ENCODE measurements at regions not wholly inside any gene's neighbourhood (a gene's known extent, or its start where the extent isn't known, plus 50 kb on each side); places are given as distances from the start of the nearest gene placed in this dataset.
A peak's percentile ranks its signal among the peaks of the same experiment; 100 is the strongest.
"Not testable (repeated sequence)": the region's sequence is repeated elsewhere in the genome, so short reads cannot be mapped to it uniquely, and the experiment has no call there.

DNA sequence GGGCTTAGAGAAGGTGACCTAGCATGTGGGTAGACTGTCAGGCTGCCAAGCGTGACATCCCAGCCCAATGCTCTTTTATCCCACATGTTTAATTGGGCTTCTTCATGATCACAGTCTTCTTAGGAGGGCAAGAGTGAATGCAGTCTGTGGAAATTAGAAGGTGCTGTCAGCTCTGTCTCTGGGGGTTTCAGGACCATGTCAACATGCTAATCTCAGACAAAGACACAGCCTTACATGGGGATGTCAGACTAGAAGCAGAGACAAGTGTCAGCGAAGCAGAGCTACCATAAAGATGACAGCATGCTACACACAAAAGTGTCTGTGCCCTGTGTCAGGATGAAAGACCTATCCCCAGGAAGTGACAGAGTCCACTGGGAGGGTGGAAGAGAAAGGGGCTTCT lies 120.1 kb upstream of the SLC25A36 start:
- no peak for DNase-seq

DNA sequence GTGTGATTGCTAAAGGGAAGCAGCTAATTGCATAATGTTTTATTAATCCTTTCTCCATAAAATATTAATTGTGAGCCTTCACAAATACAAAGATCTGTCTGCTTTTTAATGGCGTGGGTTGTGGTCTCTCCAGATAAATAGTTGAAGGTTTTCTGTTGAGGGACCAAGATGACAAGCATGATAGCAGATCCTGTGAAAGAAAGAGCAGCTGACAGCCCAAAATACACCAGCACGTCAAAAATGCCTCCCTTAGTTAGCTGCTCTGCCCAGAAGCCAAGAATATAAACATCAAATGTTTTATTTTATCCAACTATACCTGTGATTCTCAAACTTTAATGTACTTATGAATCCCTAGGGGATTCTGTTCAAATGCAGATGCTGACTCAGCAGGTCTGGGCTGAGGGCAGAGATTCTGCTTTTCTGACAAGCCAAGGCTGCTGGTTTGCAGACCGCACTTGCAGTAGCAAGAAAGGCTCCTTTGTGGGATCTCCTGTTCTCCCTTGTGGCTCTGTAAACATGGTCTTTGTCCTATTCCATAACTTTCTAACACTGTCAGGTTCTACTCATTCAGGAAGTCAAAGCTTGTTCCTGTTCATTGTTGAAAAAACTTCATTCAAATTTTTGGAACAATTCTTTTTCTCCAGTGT lies 119.1 kb upstream of the SLC25A36 start:
- no peak for DNase-seq

- DNase-seq: no peak
These were observed 118.5 kb upstream of the SLC25A36 start for GRCh38 chr3:140823106-140823505.

GRCh38 chr3:140827894-140828293 lies 113.7 kb upstream of the SLC25A36 start:
- no peak for DNase-seq

DNA sequence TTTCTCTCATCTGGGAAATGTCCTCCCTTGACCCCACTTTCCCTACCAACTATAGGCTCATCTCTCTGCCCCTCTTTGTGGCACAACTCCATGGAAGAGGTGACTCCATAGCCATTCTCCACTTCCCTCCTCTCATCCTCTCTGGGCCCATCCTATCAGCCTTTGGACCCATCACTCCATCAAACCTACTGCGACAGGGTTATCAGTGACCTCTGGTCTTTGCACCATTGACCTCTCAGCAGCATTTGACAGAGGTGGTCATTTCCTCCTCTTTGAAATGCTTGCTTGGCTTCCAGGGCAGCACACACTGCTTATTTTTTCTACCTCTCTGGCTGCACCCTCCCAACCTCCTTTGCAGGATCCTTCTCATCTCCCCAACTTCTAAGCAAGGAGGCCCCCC lies 113.1 kb upstream of the SLC25A36 start:
- DNase-seq: no peak

GRCh38 chr3:140829796-140830195 lies 111.8 kb upstream of the SLC25A36 start:
- DNase-seq: no peak

- no peak for DNase-seq
These were observed 111.2 kb upstream of the SLC25A36 start for GRCh38 chr3:140830391-140830790.

DNA sequence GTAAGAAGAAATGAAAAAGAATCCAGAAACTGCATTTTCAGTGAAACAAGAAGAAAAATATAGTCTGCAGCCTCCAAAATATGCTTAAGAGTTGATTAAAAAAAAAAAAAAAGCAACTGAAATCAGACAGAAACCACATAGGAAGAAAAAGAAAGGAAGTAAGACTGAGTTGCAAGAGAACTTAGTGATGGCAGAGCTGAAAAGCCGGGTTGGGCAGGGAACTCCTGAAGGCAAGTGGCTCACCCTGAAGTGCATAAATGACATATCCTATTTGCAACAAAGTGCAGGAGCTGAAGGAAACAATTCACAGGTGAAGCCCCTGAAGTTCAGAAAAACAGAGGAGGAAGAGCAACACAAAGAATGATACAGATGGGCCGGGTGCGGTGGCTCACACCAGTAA lies 108.8 kb upstream of the SLC25A36 start:
- DNase-seq: no peak

- no peak for DNase-seq
These were observed 107.2 kb upstream of the SLC25A36 start for GRCh38 chr3:140834266-140835037.

DNA sequence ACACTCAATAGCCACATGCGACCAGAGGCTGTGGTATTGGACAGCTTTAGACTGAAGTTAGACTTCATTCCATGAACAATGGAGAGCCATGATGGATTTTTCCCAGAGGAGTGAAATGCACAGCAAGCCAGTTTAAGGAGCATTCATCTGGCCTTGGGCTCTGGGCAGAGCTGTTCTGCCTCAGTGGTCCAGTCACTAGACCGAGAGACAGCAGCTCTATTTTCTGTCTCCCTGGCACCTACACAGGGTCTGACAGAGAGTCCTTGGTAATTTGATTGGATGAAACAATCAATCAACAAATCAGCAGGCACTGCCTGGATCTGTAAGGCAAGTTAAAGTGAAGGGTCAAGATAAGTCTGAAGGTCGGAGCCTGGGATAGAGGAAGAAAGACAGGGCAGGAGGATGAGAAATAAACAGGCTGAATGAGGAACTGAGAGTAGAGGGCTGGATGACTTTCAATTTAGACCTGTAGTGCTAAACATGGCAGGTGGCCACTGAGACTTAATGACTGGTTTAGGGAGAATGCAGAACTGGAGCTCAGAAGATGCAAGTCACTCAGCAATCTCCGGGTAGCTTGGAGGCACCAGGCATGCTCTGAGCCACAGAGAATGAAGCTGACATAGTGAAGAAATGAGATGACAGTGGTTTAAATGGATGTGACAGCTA lies 98.5 kb upstream of the SLC25A36 start:
- DNase-seq: no peak

DNA sequence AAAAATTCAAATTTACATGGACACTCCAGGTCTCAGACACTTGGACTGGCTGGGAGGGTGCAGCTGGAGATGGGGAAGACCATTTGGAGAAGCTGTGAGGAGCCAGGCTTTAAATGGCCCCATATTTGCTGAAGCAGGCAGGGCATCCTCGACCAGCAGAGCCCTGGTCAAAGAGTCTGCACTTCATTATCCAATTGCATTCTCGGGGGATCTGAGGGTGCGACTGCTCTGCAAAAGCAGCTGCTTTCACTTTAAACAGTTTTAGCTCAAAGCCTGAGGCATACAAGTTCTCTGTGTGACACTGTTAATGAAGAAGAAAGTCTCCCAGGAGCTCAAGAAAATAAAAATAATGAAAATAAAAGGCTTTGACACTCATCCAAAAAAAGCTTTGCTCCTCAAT lies 98.0 kb upstream of the SLC25A36 start:
- no peak for DNase-seq

- DNase-seq: no peak
These were observed 97.6 kb upstream of the SLC25A36 start for GRCh38 chr3:140844072-140844471.

GRCh38 chr3:140845882-140846281 lies 95.8 kb upstream of the SLC25A36 start:
- DNase-seq: no peak

GRCh38 chr3:140848666-140849065 lies 93.0 kb upstream of the SLC25A36 start:
- DNase-seq: no peak

GRCh38 chr3:140850210-140850955 lies 91.3 kb upstream of the SLC25A36 start:
- no peak for DNase-seq

DNA sequence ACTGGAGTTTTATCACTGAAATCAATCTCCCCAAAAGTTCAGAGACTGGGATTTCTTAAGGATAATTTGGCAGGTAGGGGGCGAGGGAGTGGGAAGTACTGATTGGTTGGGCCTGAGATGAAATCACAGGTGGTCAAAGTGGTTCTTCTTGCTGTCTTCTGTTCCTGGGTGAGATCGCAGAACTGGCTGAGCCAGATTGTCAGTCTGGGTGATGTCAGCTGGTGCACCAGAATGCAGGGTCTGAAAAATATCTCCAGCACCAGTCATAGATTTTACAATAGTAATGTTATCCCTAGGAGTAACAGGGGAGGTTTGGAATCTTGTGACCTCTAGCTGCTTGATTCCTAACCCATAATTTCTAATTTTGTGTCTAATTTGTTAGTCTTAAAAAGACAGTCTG lies 86.7 kb upstream of the SLC25A36 start:
- DNase-seq: no peak

GRCh38 chr3:140856905-140857304 lies 84.7 kb upstream of the SLC25A36 start:
- DNase-seq: no peak

DNA sequence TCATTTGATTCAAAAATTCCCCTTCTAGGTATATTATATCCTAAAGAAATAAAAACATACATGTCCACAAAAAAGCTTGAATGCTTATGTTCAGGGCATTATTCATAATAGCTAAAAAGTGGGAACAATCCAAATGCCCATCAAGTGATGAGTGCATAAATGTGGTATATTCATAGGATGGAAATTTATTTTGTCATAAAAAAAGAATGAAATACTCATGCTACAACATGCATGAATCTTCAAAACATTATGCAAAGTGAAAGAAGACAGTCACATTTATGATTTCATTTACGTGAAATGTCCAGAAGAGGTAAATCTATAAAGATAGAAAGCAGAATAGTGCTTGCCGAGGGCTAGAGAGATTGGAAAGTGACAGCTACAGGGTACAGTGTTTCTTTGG lies 83.6 kb upstream of the SLC25A36 start:
- DNase-seq: no peak

DNA sequence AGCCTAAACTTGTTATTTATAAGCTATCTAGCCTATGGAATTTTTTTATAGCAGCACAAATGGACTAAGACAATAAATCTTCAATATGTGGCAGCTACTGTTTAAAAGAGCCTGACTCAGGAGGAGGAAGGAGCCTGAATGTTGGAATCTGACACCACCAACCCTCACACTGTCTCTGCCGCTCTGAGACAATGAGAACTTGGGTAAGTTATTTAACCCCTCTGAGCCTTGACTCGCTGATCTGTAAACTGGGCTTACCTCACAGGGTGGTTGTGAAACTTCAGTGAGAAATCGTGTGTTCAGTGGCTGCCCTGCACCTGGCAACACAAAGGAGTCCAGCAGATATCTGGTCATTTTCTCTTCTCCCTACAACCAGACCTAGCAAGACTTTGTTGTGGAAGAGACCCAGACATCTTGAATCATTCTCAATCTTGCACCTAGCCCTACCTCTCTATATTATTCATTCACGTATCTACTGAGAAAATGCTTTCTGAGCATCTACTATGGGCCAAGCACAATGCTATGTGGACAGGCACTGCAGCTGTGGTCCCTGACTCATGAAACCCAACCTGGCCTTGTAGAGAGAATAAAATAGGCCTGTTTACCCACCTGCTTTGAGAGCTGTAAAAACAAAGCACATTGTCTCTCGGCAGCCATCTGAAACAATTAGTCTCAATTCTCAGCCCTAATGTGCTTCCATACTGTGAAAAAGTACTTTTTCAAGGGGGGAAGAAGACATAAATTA lies 81.9 kb upstream of the SLC25A36 start:
- DNase-seq: peak; percentile 74

GRCh38 chr3:140863580-140864009 lies 78.0 kb upstream of the SLC25A36 start:
- peak; percentile 63 for DNase-seq

GRCh38 chr3:140870351-140870750 lies 71.3 kb upstream of the SLC25A36 start:
- no peak for DNase-seq

DNA sequence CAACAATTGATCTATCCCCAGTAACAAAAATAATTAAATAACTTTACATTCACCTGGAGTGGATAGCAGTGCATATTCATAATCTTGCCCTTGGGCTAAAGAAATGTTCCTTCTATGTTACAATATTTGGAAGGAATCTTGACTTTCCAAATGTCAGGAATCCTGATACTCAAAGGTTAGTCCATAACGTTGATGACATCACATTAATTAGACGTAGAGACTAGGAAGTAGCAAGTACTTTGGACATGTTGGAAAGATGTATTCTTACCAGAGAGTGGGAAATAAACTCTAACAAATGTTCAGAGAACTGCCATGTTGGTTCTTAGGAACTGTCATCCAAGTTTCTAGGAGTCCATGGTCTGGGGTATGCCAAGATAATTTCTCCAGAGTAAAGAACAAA lies 70.6 kb upstream of the SLC25A36 start:
- DNase-seq: no peak

DNA sequence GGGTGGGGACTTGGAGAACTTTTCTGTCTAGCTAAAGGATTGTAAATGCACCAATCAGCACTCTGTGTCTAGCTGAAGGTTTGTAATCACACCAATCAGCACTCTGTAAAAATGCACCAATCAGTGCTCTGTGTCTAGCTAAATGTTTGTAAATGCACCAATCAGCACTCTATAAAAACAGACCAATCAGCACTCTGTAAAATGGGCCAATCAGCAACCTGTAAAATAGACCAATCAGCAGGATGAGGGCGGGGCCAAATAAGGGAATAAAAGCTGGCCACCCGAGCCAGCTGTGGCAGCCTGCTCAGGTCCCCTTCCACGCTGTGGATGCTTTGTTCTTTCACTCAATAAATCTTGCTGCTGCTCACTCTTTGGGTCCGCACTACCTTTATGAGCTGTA lies 69.5 kb upstream of the SLC25A36 start:
- not testable (repeated sequence) for DNase-seq
